Osteocyte (in vitro differentiated cells): ENCODE measurements at regions not wholly inside any gene's neighbourhood (a gene's known extent, or its start where the extent isn't known, plus 50 kb on each side); places are given as distances from the start of the nearest gene placed in this dataset.
A peak's percentile ranks its signal among the peaks of the same experiment; 100 is the strongest.

ENCODE experiments used
- DNase-seq: peaks from one replicate; pipeline ENCODE4 v3.0.0; 2021; ENCODE audit warnings: mixed read lengths; ENCODE audit not compliant: unreplicated experiment; ENCODE audit errors: extremely low spot score
- H3K27ac Mint-ChIP-seq: one replicate; pipeline ENCODE4 v1.8.0; 2021; ENCODE audit warnings: mild to moderate bottlenecking, mixed read lengths; ENCODE audit not compliant: unreplicated experiment
- H3K27me3 Mint-ChIP-seq: one replicate; pipeline ENCODE4 v1.8.0; 2021; ENCODE audit warnings: mixed read lengths; ENCODE audit not compliant: unreplicated experiment
- H3K36me3 Mint-ChIP-seq: one replicate; pipeline ENCODE4 v1.8.0; 2021; ENCODE audit warnings: mixed read lengths; ENCODE audit not compliant: unreplicated experiment
- H3K4me1 Mint-ChIP-seq: one replicate; pipeline ENCODE4 v1.8.0; 2021; ENCODE audit warnings: mixed read lengths; ENCODE audit not compliant: unreplicated experiment
- H3K4me3 Mint-ChIP-seq: one replicate; pipeline ENCODE4 v1.8.0; 2021; ENCODE audit warnings: mild to moderate bottlenecking, moderate library complexity, mixed read lengths; ENCODE audit not compliant: unreplicated experiment
- H3K9me3 Mint-ChIP-seq: one replicate; pipeline ENCODE4 v1.8.0; 2021; ENCODE audit warnings: mixed read lengths; ENCODE audit not compliant: unreplicated experiment
- CTCF ChIP-seq: fragments of 200-600 bp; sonication (generic); IDR thresholded peaks from 2 replicates; pipeline ENCODE4 v1.5.0; 2021; ENCODE audit warnings: antibody characterized with exemption, mild to moderate bottlenecking, moderate library complexity

GRCh38 chr18:11553098-11553940 lies 56.1 kb upstream of the SLC35G4 start:
- Mint-ChIP-seq H3K27me3 (peaks cover 2% of the 10 kb centered on the region), H3K9me3 (no peaks in the 10 kb centered on the region), H3K27ac (no peak overlapping the region), H3K4me3 (no peak overlapping the region), H3K4me1 (no peaks in the 10 kb centered on the region), H3K36me3 (no peaks in the 10 kb centered on the region)
- TF ChIP-seq CTCF, result peak; percentile 92
- DNase-seq, result no peak

- Mint-ChIP-seq H3K4me1 (no peaks in the 10 kb centered on the region), H3K9me3 (peaks cover 17% of the 10 kb centered on the region), H3K4me3 (no peak overlapping the region), H3K27me3 (peaks cover 2% of the 10 kb centered on the region), H3K27ac (no peak overlapping the region), H3K36me3 (peaks cover 5% of the 10 kb centered on the region)
- no peak for TF ChIP-seq CTCF
- no peak for DNase-seq
These were observed 60.4 kb upstream of the SLC35G4 start for GRCh38 chr18:11548916-11549551.

GRCh38 chr18:11548396-11548795 lies 61.0 kb upstream of the SLC35G4 start:
- H3K27ac Mint-ChIP-seq, result no peak overlapping the region
- no peak for DNase-seq
- peaks cover 9% of the 10 kb centered on the region for H3K36me3 Mint-ChIP-seq
- H3K4me1 Mint-ChIP-seq, result no peaks in the 10 kb centered on the region
- no peak for TF ChIP-seq CTCF
- H3K27me3 Mint-ChIP-seq, result peaks cover under 1% of the 10 kb centered on the region
- H3K9me3 Mint-ChIP-seq, result peaks cover 22% of the 10 kb centered on the region
- H3K4me3 Mint-ChIP-seq, result no peak overlapping the region

GRCh38 chr18:11544060-11544633 lies 65.2 kb upstream of the SLC35G4 start:
- DNase-seq, result no peak
- TF ChIP-seq CTCF, result no peak
- Mint-ChIP-seq H3K27me3 (no peaks in the 10 kb centered on the region), H3K4me3 (no peak overlapping the region), H3K27ac (no peak overlapping the region), H3K36me3 (peaks cover 9% of the 10 kb centered on the region), H3K9me3 (peaks cover 23% of the 10 kb centered on the region), H3K4me1 (no peaks in the 10 kb centered on the region)

- Mint-ChIP-seq H3K9me3 (peaks cover 23% of the 10 kb centered on the region), H3K27me3 (no peaks in the 10 kb centered on the region), H3K4me3 (no peak overlapping the region), H3K4me1 (no peaks in the 10 kb centered on the region), H3K36me3 (peaks cover 9% of the 10 kb centered on the region), H3K27ac (no peak overlapping the region)
- TF ChIP-seq CTCF, result no peak
- no peak for DNase-seq
These were observed 68.2 kb upstream of the SLC35G4 start for GRCh38 chr18:11541179-11541578.
